ENCODE measurements at regions not wholly inside any gene's neighbourhood (a gene's known extent, or its start where the extent isn't known, plus 50 kb on each side); places are given as distances from the start of the nearest gene placed in this dataset.
A peak's percentile ranks its signal among the peaks of the same experiment; 100 is the strongest.

- TF ChIP-seq CTCF (conservative IDR thresholded peaks at IDR 0.05; ENCODE audit: low read depth, low read length): no peak
- DNase-seq (ENCODE audit: low read depth): no peak
- no peak overlapping the region for H3K4me3 ChIP-seq (ENCODE audit: low read depth, low read length)
Observed at GRCh38 chr17:71187145-71187878, 933.5 kb upstream of the SOX9 start.

GRCh38 chr17:71188811-71189492 lies 931.9 kb upstream of the SOX9 start:
- no peak overlapping the region for H3K4me3 ChIP-seq (ENCODE audit: low read depth, low read length)
- DNase-seq (ENCODE audit: low read depth): peak; percentile 94

GRCh38 chr17:71189493-71189831 lies 931.4 kb upstream of the SOX9 start:
- no peak for DNase-seq (ENCODE audit: low read depth)
- H3K4me3 ChIP-seq (ENCODE audit: low read depth, low read length): no peak overlapping the region
- TF ChIP-seq CTCF (conservative IDR thresholded peaks at IDR 0.05; ENCODE audit: low read depth, low read length): no peak

More at GRCh38 chr17:71188811-71189492, 931.9 kb upstream of the SOX9 start:
- no peak for TF ChIP-seq CTCF (conservative IDR thresholded peaks at IDR 0.05; ENCODE audit: low read depth, low read length)

- DNase-seq (ENCODE audit: low read depth): no peak
- no peak for TF ChIP-seq CTCF (conservative IDR thresholded peaks at IDR 0.05; ENCODE audit: low read depth, low read length)
- no peak overlapping the region for H3K4me3 ChIP-seq (ENCODE audit: low read depth, low read length)
Observed at GRCh38 chr17:71192039-71192555, 928.7 kb upstream of the SOX9 start.

- no peak for TF ChIP-seq CTCF (conservative IDR thresholded peaks at IDR 0.05; ENCODE audit: low read depth, low read length)
- peak; percentile 26 for DNase-seq (ENCODE audit: low read depth)
- H3K4me3 ChIP-seq (ENCODE audit: low read depth, low read length): no peak overlapping the region
Observed at GRCh38 chr17:71192848-71193247, 928.0 kb upstream of the SOX9 start.

GRCh38 chr17:71200597-71200996 lies 920.2 kb upstream of the SOX9 start:
- no peak for TF ChIP-seq CTCF (conservative IDR thresholded peaks at IDR 0.05; ENCODE audit: low read depth, low read length)
- no peak overlapping the region for H3K4me3 ChIP-seq (ENCODE audit: low read depth, low read length)
- DNase-seq (ENCODE audit: low read depth): no peak
